ENCODE measurements at regions not wholly inside any gene's neighbourhood (a gene's known extent, or its start where the extent isn't known, plus 50 kb on each side); places are given as distances from the start of the nearest gene placed in this dataset.

GRCh38 chr7:26520483-26520882 lies 228.8 kb downstream of the SNX10 start:
- BruUV-seq (replicated peaks): no TSS peak
- H3K9me3 ChIP-seq (replicated peaks; ENCODE audit: control insufficient read depth, insufficient read depth, low read depth, low read length): no peaks in the 10 kb centered on the region; the same call in 1 of the 2 replicates
- no peaks in the 10 kb centered on the region for H4K20me1 ChIP-seq (replicated peaks; ENCODE audit: control insufficient read depth, insufficient read depth, low read length)
- no peak overlapping the region for H3K4me2 ChIP-seq (ENCODE audit: insufficient read depth, low read length)
- DNase-seq (ENCODE audit: extremely low read depth in 1 of 4, low spot score in 3 of 4) (no peak), FAIRE-seq (no peak), ATAC-seq (no peak)
- no peaks in the 10 kb centered on the region for H3K9me1 ChIP-seq (ENCODE audit: control insufficient read depth, insufficient read depth, low read length)
- peaks cover 22 to 36% of the 10 kb centered on the region in 2 experiments for H3K27me3 ChIP-seq (ENCODE audit: control insufficient read depth in 2 of 2, insufficient read depth in 2 of 2, low read length in 2 of 2)
- H3K4me1 ChIP-seq (replicated peaks in 1 of 2; ENCODE audit: control insufficient read depth in 2 of 2, insufficient read depth in 2 of 2, low read length in 2 of 2): peaks cover 0 to 6% of the 10 kb centered on the region in 2 experiments; a peak in 3 of 5 replicates
- 0% methylated on average over 3 of the region's 3 CpGs for WGBS (ENCODE audit: insufficient coverage, low coverage, missing lambda C conversion rate)
- ChIA-PET CTCF (ENCODE audit: low intra/inter-chr PET ratio) (no interaction called here), POLR2A (no interaction called here)
- no peaks in the 10 kb centered on the region for H3K36me3 ChIP-seq (ENCODE audit: control insufficient read depth, insufficient read depth, low read length)
- H3K9ac ChIP-seq (ENCODE audit: insufficient read depth in 1 of 2, low read depth in 2 of 2, low read length in 2 of 2): no peak overlapping the region
- in situ Hi-C loops (cut with MboI) (loop anchor here (25.0 kb wide), 2 partner anchors 633 to 642 kb away; partner anchors contain the start of genes HOXA10, HOXA3, HOXA7 and HOXA9), intact Hi-C loops (cut with micrococcal nuclease) (no loop called here)
- H3K4me3 ChIP-seq: no peak overlapping the region
- H3K79me2 ChIP-seq (ENCODE audit: control insufficient read depth, insufficient read depth, low read length): no peaks in the 10 kb centered on the region
- H2AFZ ChIP-seq (ENCODE audit: low read depth, low read length): no peak overlapping the region
- H3K27ac ChIP-seq (ENCODE audit: extremely low read depth, low read depth, low read length): no peak overlapping the region
- TF ChIP-seq, protein P1, sequence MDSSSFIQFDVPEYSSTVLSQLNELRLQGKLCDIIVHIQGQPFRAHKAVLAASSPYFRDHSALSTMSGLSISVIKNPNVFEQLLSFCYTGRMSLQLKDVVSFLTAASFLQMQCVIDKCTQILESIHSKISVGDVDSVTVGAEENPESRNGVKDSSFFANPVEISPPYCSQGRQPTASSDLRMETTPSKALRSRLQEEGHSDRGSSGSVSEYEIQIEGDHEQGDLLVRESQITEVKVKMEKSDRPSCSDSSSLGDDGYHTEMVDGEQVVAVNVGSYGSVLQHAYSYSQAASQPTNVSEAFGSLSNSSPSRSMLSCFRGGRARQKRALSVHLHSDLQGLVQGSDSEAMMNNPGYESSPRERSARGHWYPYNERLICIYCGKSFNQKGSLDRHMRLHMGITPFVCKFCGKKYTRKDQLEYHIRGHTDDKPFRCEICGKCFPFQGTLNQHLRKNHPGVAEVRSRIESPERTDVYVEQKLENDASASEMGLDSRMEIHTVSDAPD (CRISPR knock-in tag; IDR thresholded peaks at IDR 0.05): no peak
- TF ChIP-seq, protein P2, sequence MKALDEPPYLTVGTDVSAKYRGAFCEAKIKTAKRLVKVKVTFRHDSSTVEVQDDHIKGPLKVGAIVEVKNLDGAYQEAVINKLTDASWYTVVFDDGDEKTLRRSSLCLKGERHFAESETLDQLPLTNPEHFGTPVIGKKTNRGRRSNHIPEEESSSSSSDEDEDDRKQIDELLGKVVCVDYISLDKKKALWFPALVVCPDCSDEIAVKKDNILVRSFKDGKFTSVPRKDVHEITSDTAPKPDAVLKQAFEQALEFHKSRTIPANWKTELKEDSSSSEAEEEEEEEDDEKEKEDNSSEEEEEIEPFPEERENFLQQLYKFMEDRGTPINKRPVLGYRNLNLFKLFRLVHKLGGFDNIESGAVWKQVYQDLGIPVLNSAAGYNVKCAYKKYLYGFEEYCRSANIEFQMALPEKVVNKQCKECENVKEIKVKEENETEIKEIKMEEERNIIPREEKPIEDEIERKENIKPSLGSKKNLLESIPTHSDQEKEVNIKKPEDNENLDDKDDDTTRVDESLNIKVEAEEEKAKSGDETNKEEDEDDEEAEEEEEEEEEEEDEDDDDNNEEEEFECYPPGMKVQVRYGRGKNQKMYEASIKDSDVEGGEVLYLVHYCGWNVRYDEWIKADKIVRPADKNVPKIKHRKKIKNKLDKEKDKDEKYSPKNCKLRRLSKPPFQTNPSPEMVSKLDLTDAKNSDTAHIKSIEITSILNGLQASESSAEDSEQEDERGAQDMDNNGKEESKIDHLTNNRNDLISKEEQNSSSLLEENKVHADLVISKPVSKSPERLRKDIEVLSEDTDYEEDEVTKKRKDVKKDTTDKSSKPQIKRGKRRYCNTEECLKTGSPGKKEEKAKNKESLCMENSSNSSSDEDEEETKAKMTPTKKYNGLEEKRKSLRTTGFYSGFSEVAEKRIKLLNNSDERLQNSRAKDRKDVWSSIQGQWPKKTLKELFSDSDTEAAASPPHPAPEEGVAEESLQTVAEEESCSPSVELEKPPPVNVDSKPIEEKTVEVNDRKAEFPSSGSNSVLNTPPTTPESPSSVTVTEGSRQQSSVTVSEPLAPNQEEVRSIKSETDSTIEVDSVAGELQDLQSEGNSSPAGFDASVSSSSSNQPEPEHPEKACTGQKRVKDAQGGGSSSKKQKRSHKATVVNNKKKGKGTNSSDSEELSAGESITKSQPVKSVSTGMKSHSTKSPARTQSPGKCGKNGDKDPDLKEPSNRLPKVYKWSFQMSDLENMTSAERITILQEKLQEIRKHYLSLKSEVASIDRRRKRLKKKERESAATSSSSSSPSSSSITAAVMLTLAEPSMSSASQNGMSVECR (CRISPR knock-in tag; IDR thresholded peaks at IDR 0.05): no peak
- TF ChIP-seq PBX2 (CRISPR knock-in tag; IDR thresholded peaks at IDR 0.05; ENCODE audit: low read depth) (no peak), PBX2 (tag; conservative IDR thresholded peaks at IDR 0.05; ENCODE audit: low read depth) (no peak), ZNF224 (CRISPR knock-in tag; IDR thresholded peaks at IDR 0.05) (no peak), ESRRA (IDR thresholded peaks at IDR 0.05; ENCODE audit: borderline replicate concordance, low read depth) (no peak), CHD1 (IDR thresholded peaks at IDR 0.05; ENCODE audit: low read length) (no peak), ZNF197 (CRISPR knock-in tag; IDR thresholded peaks at IDR 0.05; ENCODE audit: low read depth) (no peak)
- TF ChIP-seq, protein P3, sequence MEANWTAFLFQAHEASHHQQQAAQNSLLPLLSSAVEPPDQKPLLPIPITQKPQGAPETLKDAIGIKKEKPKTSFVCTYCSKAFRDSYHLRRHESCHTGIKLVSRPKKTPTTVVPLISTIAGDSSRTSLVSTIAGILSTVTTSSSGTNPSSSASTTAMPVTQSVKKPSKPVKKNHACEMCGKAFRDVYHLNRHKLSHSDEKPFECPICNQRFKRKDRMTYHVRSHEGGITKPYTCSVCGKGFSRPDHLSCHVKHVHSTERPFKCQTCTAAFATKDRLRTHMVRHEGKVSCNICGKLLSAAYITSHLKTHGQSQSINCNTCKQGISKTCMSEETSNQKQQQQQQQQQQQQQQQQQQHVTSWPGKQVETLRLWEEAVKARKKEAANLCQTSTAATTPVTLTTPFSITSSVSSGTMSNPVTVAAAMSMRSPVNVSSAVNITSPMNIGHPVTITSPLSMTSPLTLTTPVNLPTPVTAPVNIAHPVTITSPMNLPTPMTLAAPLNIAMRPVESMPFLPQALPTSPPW (CRISPR knock-in tag; IDR thresholded peaks at IDR 0.05): no peak
- TF ChIP-seq, protein P4, sequence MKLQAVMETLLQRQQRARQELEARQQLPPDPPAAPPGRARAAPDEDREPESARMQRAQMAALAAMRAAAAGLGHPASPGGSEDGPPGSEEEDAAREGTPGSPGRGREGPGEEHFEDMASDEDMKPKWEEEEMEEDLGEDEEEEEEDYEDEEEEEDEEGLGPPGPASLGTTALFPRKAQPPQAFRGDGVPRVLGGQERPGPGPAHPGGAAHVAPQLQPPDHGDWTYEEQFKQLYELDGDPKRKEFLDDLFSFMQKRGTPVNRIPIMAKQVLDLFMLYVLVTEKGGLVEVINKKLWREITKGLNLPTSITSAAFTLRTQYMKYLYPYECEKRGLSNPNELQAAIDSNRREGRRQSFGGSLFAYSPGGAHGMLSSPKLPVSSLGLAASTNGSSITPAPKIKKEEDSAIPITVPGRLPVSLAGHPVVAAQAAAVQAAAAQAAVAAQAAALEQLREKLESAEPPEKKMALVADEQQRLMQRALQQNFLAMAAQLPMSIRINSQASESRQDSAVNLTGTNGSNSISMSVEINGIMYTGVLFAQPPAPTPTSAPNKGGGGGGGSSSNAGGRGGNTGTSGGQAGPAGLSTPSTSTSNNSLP (IDR thresholded peaks at IDR 0.05; ENCODE audit: borderline replicate concordance, low read depth, low read length): no peak

Data from K562 (cell line).